ENCODE measurements at regions not wholly inside any gene's neighbourhood (a gene's known extent, or its start where the extent isn't known, plus 50 kb on each side); places are given as distances from the start of the nearest gene placed in this dataset.

DNA sequence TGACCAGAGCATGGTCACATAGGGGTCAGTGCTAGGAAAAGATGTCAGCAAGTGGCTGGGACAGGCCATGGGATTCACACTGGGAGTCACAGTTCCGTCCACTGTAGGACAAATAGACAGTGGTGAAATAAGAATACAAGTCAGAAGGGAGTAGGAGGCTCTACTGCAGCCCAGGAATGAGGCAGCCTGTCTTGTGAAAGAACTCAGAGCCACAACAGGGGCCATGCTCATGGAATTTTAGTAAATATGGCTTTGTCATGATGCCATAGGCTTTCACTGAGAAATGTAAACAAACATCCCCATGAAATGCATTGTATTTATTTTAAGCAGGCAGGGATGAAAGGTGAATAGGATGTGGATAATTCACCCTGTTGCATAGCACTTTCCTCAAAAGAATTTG is 504.3 kb downstream of the SOX11 start:
- TF ChIP-seq POLR2A (IDR thresholded peaks at IDR 0.05) (no peak), CTCF (IDR thresholded peaks at IDR 0.05 in 4 of 5, conservative IDR thresholded peaks at IDR 0.05 in 1 of 5) (no peak)

Measured in gastrocnemius medialis (tissue), 4 donors.